Kidney tubule cell (primary cell): ENCODE measurements at regions not wholly inside any gene's neighbourhood (a gene's known extent, or its start where the extent isn't known, plus 50 kb on each side); places are given as distances from the start of the nearest gene placed in this dataset.

Experiments
- DNase-seq: peaks from one replicate; pipeline ENCODE4 v3.0.0-alpha.2; 2018; ENCODE audit warnings: low spot score

DNA sequence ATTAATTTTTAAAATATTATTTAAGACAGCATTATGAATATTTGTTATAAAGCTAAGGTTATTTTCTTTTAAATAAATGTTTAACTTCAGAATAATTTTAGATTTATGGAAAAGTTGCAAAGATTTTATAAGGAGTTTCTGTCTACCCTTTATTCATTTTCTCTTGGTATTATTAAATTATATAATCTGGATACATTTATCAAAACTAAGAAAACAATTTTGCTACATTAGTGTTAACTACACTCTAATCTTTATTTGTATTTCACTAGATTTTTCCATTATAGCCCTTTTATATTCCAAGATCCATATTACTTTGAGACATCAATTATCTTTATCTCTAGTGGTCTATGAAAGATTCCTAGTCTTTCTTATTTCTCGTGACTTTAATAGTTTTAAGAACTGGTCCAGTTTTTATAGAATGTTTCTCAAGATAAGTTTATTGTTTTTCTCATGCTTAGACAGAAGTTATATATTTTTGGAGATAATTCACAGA lies 1243.7 kb upstream of the PCDH9 start:
- DNase-seq: no peak

DNA sequence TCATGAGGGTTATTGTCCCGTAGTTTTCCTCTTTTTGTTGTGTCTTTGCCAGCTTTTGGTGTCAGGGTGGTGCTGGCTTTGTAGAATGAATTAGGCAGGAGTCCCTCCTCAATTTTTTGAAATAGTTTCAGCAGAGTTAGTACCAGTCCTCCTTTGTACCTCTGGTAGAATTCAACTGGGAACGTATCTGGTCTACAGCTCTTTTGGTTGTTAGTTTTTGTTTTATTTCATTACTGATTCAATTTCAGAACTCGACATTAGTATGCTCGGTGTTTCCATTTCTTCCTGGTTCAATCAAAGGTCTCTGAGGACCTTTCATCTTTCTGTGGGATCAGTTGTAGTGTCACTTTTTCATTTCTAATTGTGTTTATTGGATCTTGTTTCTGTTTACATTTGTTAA lies 1237.0 kb upstream of the PCDH9 start:
- DNase-seq: no peak

DNA sequence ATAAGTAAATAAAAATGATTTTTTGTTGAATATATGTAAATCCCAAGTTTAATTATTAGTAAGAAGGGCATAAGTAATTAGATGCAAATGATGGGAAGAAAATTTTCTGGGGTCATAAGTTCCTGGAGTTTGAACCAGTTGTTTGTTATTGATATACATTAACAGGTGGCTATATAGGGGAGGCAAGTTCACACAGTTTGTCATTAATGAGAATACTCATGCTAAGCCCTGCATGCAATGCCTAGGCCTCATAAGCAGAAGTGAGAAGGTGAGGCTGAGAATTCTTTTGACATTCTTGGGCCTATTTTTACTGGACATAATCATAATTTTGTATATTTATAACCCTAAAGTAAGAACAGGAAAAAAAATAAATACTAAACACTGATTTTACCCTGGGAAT lies 1210.7 kb upstream of the PCDH9 start:
- no peak for DNase-seq

DNA sequence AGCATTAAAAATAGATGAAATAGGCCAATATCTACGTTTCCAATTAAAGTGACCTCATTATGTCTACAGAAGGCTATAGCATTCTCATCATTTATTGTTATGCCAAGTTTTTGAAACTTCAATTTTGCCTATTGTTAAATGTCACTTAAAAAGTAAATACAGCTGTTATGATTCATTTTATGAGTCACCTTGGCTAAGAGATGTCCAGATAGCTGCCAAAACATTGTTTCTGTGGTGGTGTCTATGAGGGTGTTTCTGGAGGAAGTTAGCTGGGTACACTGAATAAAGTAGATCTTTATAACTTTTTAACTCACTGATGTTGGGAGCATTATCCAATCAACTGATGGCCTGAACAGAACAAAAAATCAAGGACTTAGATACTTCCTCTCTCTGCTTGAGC lies 1209.7 kb upstream of the PCDH9 start:
- peak; percentile 54 for DNase-seq

DNA sequence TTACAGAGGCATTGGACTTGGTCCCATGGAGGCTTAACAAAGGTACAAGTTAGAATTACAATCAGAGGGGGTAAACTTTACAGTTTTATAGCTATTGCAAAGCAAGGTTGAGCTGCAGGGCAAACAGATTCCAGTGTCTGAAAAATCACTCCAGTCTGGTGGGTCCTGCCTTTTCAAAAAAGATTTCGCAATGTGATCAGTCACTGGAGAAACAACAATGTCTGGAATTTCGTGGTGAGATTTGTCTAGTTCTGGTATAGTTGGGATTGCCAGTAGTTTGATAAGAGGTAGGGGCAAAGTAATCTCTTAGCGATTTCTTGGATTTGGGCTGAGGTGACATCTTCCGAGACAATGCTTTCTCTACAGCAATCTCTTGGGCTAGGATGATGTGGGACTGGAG lies 1198.2 kb upstream of the PCDH9 start:
- no peak for DNase-seq

DNA sequence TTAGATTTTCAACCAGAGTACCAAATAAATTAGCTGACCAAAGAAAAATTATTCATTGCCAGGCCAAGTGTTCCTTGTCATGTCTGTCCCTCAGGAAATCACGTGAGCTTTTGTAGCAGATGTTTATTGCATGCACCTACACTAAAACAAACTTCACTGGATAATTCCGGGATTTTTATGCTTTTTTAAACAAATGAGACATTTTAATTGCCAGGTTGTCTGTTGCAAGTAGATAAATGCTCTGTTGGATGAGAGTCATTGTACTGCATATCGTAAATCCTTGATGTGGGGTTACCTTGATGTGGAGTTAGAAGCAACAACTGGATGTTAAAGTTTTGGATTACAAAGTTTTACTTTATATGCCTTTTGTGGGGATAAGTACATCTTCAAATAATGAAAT lies 1187.7 kb upstream of the PCDH9 start:
- DNase-seq: no peak

DNA sequence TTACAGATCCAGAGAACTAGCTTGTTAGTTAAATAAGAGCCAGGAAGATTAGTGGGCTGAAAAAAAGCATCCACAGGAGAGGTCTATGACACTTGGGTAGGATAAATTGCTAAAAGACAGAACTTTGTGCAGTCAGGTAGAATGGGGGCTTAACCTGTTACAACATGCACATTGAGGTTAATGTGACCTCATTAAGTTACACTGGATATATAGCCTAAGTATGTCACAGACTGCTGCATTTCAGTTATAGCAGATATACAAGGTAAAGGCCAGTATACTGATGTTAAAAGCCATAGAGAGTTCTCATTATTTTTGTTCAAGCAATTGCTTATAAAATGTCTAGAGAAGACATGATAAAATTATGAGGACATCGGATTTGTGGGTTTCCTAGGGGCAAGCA lies 1179.9 kb upstream of the PCDH9 start:
- DNase-seq: no peak

DNA sequence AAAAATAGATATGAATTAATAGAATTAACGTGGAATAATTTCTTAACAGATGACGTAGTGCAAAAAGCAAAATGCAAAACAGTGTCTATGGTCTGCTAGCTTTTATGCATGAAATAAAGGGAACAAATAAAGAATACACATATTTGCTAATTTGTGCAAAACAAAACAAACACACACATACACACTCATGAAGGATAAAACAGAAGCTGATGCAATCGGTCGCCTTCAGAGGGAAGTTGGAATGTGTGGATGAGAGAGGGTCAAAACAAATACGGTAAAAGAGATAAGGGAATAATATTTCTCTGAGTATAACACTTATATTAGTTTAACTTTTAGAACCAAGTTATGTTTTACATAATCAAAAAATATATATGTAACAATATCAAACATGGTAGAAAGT lies 1160.9 kb upstream of the PCDH9 start:
- no peak for DNase-seq

DNA sequence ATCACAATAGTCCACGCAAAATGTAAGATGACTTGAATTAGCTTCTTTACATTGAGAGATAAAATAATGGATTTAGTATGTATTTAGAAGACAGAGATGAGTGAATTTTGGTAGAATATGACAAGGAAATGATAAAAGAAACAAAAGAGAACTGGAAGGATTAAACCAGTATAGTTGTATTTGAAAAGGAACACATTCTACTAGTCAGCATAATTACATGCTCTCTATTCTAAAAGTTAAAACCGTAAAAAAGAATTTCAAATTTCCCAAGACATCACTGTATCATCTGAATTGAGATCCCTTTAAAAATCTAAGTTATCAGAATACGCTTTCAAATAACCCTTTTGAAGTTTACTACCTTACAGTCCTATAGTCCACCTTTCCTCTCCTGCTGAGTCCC lies 1156.7 kb upstream of the PCDH9 start:
- no peak for DNase-seq

DNA sequence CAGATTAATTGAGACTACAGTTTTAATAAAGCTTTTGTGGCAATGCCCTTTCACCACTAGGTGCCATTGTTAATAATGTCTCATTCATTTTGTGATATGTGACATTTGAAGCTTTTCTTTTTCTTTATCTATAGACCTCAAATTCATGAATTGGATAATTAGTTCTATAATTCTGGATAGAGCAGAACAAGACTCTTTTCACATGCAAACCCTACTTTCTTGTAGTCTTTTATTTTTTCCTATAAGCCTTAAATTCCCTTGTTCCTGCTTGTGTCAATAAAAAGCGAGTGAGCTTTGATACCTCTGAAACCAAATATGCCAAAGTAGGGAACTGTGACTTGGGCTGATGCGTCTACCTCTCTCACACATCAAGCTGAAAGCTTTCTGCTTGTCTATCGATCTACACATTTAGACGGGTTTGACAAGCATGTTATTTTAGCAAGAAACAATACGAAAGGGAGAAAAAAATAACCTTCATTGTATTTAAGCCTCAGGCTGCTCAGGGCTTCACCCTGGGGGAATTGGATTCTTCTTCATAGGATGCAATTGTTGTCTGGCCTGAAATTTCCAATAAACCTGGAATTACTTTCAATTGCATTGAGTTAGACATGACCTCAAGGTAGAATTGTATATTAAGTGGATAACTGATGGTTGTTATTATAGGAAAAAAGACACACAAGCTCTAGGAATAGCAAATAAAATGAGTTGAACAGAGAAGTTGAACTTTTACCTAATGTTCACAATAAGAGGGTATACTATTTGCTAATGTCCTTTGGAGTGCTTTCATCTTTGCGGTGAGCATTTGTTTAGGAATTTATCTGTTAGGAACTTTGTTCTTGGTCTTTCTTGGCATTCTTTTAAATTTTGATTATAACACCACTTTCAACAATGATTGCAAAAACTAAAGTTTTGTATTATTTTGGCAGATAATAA lies 1150.2 kb upstream of the PCDH9 start:
- DNase-seq: no peak

DNA sequence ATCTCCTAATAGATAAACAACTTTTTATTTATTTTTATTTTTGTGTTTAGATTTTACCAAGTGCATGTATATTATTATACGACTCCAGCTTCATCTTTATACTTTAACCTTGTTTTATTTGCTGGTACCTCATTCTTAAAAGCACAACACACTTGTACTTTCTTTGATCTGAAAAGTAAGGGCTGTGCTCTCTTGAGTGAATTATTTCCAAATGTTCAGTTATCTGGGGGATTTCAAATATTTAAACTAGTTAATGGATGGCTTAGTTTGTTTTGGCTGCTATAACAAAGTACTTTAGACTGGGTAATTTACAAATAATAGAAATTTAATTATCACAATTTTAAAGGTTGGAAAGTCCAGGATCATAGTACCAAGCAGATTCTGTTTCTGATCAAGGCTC lies 1148.2 kb upstream of the PCDH9 start:
- DNase-seq: no peak

DNA sequence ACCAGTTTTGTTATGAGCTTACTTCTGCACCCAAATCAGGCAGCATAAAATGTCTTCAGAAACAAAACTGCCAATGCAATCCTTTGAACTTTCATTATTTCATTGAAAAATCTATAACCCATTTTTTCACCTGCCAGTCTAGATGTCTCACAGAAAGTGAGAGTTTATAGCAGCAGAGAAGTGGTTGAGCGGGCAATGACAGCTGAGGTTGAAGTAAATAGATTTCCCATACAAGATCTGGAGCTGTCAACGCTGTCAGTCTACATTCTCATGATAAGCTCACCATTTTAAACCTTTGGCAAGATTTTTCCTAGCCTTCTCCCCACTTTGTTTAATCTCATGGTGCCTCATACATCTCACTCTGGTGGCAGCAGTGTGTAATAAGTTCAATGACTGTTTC lies 1144.9 kb upstream of the PCDH9 start:
- no peak for DNase-seq

DNA sequence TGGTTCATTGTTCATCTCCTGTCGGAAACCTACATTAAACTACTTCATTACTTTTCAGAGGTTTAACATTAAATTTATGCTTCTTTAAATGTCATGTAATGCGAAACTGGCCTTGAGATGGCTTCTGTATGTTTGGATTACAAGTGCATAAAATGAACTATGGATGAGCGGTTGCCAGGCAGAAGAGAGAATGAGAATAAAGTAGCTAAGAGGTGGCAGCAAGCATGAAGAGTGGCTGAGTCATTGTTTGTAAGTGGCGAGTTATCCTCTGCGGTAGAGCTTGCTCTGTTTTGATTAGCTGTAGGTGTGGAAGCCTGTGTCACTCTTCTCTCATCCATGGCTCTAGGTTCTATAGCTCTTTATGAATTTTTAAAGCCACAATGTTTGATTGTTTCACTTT lies 1139.6 kb upstream of the PCDH9 start:
- DNase-seq: peak; percentile 54

DNA sequence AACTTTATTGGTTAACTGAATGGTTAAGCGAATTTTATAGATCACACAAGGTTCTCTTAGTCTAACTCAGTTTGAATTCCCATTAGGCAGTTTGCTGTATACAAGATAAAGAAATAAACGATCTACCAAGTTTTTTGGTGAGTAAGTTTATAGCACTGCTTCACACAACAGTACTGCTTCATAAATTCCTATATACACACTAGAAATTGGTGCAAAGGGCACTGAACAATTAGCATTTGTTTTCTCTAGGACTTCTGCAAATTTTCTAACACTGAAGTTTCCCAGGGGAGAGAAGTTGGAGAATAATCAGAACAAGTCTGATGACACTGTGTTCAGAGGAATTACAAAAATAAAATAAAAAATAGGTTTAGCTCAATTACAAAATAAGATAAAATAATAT lies 1138.8 kb upstream of the PCDH9 start:
- DNase-seq: no peak

DNA sequence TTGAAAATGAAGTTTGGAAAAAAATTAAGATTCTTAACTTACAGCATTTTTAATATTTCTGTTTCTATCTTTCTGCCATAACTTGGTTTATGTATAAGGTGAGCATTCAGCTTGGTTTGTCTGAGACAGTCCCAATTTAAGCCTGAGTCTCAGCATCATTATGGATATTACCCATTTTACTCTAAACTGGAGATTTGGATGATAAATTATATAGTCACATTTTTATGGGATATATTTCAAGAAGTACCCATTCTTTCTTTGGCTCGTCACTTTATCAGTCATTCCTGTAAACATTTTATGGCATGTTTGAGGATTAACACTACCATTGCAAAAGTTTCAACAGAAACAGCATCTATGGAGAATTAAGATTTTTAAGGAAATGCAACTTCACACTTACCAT lies 1129.0 kb upstream of the PCDH9 start:
- no peak for DNase-seq

DNA sequence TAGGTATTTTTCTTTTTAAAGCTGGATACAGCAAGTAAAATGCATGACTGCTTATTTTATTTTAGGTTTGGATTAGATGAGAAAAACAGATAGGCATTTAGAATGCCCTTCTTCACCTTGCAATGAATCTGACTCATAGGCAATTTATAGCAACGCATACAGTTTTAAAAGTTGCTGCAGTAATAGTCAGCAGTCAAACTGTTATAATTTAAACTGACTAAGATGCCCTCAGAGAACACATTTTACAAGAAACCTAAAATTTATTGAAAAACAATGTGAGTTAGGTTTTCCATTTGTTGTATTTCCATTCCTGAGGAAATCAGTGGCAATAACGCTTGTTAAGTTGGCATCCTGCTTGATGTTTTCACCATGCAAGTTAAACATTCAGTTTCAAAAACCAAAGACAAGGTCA lies 1128.2 kb upstream of the PCDH9 start:
- no peak for DNase-seq

DNA sequence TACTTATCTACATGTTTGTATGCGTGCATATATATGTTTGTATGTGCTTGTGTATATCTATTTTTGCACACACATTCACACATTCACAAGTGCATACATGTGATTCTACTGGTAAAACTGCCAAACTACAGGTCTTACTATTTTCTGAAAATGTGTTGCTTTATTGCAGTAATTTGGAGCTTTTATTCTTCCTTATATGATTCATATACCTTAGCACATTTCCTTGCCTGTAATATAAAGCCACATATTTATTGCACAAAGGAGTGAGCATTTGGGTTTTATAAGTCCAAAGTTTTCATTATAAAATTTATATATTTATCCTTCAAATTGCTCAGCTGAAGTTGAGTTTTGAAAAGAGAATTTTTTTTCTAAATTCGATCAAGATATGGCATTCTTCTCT lies 1120.4 kb upstream of the PCDH9 start:
- no peak for DNase-seq

DNA sequence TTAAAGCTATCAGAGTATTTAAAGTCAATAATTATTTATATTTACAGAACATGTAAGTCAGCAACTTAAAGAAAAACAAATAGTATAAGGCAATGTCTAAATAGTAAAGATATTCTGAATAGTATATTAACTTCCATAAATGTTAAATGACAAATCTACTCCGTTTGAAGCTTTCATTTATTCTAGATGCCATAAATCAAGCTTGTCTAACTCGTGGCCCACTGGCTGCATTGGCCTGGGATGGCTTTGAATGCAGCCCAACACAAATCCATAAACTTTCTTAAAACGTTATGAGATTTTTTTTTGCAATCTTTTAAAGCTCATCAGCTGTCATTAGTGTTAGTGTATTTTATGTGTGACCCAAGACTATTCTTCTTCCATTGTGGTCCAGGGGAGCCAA lies 1117.1 kb upstream of the PCDH9 start:
- no peak for DNase-seq

DNA sequence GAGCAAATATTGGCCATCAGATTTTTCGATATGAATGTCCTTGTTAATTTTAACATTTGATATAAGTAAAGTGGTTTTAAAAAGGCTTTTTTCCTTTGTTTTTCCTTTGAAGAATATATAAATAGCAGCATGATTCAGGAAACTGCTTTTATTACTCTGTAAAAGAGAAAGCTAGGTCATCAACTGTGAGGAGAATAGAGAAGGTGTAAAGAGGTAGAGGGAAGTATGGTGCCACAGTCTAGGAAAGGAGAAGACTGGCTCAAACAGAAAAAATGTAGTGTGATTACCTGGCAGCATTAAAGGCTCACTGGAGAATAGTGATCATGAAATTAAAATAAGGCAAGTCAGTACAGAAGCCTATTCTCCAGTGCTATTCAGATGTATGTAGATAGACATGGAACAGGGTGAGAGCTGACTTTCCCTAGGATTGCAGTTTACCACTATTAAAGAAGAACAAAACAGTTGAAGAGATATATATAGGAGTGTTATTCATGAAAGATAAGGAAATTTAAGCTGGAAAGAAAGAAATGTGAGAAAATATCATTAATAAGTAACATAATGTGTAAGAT lies 1115.9 kb upstream of the PCDH9 start:
- DNase-seq: no peak

DNA sequence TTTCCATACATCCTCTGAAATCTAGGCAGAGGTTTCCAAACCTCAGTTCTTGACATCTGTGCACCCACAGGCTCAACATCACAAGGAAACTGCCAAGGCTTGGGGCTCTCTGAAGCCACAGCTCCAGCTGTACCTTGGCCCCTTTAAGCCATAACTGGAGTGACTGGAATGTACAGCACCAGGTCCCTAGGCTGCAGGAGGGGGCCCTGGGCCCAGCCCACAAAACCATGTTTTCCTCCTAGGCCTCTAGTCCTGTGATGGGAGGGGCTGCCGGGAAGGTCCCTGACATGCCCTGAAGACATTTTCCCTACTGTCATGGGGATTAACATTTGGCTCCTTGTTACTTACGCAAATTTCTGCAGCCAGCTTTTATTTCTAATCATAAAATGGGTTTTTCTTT lies 1093.0 kb upstream of the PCDH9 start:
- no peak for DNase-seq

DNA sequence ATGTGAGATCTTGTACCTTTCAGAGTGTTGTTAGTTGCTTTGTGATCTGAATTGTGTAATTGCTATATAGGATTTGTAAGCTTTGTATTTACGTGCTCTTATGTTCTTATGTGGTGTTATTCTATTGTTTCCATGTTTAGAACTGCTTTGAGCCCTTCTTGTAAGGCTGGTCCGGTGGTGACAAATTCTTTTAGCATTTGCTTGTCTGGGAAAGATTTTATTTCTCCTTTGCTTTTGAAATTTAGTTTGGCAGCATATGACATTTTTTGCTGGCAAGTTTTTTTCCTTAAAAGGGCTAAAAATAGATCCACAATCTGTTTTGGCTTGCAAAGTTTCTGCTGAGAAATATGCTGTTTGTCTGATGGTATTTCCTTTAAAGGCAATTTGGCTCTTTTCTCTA lies 1089.2 kb upstream of the PCDH9 start:
- no peak for DNase-seq

DNA sequence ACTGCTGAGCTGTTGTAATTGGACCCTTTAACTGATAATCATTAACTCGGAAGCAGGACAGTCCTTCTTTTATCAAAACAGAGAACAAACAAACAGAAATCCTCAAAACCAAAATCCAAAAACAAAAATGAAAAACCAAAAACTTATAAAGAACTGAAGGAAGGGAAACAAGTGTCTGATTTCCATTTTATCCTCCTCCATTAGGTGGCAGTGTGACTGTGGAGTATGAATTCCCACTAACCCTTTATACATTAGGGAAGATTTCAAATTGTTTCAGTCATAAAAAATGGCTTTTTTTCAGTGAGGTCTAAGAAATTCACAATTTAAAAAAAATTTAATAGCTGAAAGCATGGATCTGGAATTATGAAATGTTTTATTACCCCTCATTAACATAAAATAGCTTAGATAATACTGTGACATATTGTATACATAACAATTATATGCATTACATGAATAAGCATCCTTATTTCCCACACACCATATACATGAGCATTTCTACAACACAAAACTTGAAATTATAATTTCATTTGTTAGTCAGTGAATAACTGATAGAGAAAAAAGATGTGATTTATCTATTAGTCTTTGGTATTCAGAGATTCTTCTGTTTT lies 1074.3 kb upstream of the PCDH9 start:
- DNase-seq: peak; percentile 33

DNA sequence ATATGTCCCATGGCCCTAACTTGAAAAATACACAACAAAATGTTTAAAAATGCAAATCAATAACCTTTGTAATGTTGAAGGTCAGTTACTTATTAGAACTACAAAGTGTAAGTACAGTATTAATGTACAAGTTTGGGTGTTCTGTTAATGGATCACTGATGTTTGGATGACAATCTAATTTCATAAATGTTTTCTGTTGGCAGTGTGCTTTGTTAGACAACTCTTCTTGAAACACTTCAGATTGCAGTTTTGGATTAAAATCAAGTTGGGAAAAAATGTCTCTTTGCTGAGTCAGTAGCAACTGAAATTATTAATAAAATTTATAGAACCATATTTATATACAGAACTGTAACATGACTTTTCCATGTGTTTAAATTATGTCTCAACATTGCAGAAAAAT lies 1063.5 kb upstream of the PCDH9 start:
- no peak for DNase-seq
